GM21390 (cell line): ENCODE measurements at regions not wholly inside any gene's neighbourhood (a gene's known extent, or its start where the extent isn't known, plus 50 kb on each side); places are given as distances from the start of the nearest gene placed in this dataset.
"Not testable (repeated sequence)": the region's sequence is repeated elsewhere in the genome, so short reads cannot be mapped to it uniquely, and the experiment has no call there.

Source experiments
- ATAC-seq: cut with Tn5 transposase; IDR thresholded peaks from one replicate; pipeline ENCODE4 v1.9.1; 2021; ENCODE audit not compliant: unreplicated experiment

DNA sequence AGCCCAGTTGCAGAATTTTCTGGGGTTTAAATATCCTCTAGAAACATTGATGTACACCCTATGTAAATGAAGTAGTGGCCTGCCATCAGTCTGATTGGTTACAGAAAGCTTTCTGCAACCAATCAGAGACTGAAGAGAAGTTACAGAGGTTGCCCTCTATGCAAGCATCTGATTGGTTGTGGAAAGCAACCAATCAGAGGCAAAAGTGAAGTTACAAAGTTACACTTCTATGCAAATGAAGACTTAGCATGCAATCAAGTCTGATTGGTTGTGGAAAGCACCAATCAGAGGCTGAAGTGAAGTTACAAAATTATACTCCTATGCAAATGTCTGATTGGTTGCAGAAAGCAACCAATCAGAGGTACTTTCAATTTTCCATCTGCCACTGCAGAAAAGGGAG is 51.9 kb upstream of the USP9X start:
- ATAC-seq = no peak

DNA sequence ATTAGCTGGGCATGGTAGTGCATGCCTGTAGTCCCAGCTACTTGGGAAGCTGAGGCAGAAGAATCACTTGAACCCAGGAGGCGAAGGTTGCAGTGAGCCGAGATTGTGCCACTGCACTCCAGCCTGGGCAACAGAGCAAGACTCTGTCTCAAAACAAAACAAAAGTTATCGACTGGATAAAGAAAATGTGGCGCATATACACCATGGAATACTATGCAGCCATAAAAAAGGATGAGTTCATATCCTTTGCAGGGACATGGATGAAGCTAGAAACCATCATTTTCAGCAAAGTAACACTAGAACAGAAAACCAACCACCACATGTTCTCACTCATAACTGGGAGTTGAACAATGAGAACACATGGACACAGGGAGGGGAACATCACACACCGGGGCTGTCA is 50.3 kb upstream of the USP9X start:
- not testable (repeated sequence) for ATAC-seq
